Thyroid gland (tissue), 4 donors: ENCODE measurements at regions not wholly inside any gene's neighbourhood (a gene's known extent, or its start where the extent isn't known, plus 50 kb on each side); places are given as distances from the start of the nearest gene placed in this dataset.

Source experiments
- POLR2A ChIP-seq, 2 donors: fragments of 450-650 bp; IDR thresholded peaks; one replicate each; pipeline ENCODE4 v1.6.1; 2017; ENCODE audit warnings: antibody characterized with exemption in 2 of 2, mild to moderate bottlenecking in 2 of 2, moderate library complexity in 1 of 2
- TF ChIP-seq, protein P1 (sequence below), 6 experiments: fragments of 200-600 bp in 3 of 6; fragments of 450-650 bp in 3 of 6; sonication (generic) in 3 of 6; IDR thresholded peaks; one replicate each; pipeline ENCODE4 v1.5.1; 2016 to 2019; ENCODE audit warnings: antibody characterized with exemption in 6 of 6, mild to moderate bottlenecking in 2 of 6, inconsistent platforms in 1 of 6, moderate library complexity in 1 of 6

DNA sequence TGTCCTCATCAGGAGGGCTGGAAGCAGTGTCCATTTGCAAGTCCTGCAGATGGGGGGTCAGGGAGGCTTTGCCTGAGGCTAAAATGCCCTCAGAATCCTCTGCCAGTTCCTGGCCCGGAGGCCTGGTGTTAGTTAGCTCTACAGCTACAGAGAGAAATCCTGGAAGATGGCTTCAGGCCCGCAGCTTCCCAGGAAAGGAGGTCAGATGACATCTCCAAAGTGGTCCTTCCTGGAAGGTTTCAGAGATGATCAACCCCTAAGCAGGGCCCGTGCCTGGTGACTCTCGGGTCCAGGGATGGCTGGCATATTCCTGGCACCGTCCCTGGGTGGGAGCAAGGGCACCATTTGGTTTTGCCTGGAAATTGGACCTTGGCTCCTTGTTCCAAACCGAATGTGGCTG is 959.1 kb downstream of the BRD1 start:
- TF ChIP-seq, protein P1, sequence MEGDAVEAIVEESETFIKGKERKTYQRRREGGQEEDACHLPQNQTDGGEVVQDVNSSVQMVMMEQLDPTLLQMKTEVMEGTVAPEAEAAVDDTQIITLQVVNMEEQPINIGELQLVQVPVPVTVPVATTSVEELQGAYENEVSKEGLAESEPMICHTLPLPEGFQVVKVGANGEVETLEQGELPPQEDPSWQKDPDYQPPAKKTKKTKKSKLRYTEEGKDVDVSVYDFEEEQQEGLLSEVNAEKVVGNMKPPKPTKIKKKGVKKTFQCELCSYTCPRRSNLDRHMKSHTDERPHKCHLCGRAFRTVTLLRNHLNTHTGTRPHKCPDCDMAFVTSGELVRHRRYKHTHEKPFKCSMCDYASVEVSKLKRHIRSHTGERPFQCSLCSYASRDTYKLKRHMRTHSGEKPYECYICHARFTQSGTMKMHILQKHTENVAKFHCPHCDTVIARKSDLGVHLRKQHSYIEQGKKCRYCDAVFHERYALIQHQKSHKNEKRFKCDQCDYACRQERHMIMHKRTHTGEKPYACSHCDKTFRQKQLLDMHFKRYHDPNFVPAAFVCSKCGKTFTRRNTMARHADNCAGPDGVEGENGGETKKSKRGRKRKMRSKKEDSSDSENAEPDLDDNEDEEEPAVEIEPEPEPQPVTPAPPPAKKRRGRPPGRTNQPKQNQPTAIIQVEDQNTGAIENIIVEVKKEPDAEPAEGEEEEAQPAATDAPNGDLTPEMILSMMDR (IDR thresholded peaks at IDR 0.05): no peak
- TF ChIP-seq POLR2A (IDR thresholded peaks at IDR 0.05): no peak
